ENCODE measurements at regions not wholly inside any gene's neighbourhood (a gene's known extent, or its start where the extent isn't known, plus 50 kb on each side); places are given as distances from the start of the nearest gene placed in this dataset.

DNA sequence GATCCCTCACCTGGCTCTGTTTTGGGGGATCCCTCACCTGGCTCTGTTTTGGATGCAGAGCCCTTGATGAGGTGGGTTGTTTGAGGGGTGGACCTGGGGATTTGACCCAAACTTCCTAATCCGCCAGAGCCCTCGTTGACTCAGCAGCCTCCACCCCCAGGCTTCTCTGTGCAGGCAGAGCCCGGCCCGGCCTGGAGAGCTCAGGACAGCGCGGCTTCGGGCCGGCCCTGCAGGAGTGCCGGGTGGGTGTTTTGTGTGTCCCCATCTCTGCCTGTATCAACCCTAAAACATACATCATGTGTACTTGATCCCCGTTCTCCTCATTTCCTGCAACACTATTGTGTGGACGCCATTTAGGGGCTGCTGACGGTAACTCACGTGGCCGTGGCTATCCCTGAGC, 124.2 kb downstream of the SIK1 start:
- no peak for DNase-seq (ENCODE audit: low read depth, low spot score)

DNA sequence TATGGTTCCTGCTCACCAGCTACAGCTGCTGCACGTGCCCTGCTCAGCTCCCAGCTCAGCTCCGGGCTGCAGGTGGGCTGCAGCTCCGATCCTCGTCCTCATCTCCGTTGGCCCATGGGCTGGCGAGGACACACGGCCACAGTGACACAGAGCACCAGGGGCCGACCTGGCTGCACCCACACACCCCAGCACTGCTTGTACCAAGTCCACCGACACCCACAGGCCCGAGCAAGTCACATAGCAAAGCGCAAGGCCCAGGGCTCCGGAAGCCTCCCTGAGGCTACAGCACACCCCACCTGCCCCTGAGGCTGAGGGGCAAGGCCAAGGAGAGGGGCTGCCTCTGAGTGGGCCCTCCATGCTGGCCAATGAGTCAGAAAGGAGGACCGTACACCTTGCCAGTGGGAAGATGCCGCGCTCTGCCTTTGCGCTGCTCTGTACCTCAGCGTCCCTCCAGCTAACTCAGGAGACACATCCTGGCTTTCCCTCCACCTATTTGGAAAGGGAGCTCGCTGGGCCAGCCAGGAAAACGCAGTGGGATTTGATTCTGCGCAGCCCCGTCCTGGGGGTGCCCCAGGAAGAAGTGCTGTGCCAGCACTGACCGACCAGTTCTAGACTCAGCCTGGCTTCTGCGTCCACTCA, 124.8 kb downstream of the SIK1 start:
- no peak for DNase-seq (ENCODE audit: low read depth, low spot score)

DNA sequence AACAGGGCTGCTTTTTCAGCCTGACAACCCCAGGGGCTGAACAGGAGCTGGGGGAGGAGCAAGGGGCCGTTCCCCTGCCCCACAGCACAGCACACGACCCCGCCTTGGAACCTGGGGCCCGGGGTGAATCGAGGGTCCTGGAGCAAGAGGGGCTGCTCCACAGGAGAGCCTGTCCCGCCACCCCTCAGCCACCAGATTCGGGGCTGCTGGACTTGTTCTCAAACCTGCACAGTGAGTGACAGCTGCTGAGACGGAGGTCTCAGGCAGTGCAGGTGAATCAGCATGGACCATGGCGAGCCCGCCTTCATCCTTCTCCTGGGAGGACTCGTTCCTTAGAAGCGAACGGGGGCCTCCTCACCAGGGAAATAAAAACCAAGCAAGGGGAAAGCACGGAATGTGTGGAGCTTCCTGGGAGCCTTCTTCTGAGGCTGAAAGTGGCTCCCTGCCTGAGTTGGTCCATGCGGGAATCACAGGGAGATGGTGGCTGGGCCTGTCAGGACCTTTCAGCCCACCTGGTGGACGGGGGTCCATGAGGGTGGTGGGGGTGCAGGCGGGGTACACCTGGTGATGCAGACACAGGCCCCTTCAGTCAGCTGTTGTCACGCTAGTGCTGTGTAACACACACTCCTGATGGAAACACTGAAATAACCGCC, 125.4 kb downstream of the SIK1 start:
- no peak for DNase-seq (ENCODE audit: low read depth, low spot score)

DNA sequence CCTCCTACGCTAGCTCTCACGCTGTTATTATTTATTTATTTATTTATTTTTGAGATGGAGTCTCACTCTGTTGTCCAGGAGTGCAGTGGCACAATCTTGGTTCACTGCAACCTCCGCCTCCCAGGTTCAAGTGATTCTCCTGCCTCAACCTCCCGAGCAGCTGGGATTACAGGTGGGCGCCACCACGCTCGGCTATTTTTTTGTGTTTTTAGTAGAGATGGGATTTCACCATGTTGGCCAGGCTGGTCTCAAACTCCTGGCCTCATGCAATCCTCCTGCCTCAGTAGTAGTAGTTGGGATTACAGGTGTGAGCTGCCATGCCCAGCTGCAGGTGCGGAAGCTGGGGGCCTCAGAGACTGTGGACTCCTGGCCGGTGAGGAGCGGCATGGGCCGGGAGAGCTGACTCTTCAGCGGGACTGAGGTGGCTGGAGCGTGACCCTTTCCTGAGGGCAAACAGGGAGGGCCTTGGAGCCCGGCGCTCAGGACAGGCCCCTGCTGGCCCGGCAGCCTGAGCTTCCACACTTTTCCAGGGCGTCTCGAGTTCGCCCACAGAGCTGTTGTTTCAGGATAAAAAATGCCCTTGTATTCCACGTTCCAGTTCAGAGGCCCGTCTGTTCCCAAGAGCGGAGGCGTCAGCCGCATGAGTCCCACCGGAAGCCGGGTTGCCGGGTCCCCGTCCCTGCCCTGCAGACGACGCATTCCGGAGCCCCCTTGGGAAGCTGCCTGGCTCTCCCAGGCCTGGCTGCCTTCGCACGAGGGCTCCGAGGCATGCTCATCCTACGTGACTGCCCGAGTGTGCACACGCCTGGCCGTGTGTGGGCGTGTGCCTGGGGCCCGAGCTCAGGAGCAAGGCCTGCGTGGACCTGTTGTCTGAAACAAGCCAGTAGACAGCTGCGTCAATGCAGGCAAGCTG, 126.2 kb downstream of the SIK1 start:
- no peak for DNase-seq (ENCODE audit: low read depth, low spot score)

DNA sequence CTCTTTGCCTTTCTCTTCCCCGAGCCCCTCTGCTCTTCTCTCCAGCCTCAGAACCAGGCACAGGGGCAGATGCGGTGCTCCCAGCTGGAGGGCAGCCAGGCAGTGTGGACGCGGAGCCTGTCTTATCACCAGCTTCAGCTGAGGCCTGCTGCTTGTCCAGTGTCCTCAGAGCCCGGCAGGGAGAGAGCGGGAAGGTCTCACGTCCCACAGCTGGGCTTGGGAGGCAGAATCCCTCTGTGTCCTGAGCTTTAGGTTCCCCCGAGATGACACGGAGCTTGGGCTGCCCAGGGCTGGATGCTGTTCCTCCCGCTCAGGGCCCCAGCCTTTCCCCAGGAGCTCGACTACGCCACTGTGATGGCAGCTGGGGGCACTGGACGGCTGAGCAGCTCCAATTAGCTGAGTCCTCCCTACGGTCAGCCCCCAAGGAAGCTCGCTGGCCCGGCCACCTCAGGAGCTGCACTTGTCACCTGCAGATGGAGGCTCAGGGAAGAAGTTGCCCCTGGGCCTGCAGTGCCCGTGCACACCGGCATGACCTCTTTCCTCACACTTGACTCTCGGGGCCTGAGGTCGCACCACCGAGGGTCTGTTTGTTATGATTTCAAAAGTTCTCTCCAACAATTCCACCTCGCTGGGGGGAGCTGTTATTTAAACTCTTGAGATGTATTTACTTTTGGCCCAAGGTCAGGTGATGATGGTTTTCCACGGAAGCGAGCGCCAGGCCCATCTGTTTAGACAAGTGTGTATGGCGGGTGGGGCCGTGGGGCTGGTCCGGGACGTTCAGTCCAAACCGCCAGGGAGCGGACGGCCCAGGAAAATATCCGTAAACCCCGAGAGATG, 127.3 kb downstream of the SIK1 start:
- DNase-seq (ENCODE audit: low read depth, low spot score): no peak

DNA sequence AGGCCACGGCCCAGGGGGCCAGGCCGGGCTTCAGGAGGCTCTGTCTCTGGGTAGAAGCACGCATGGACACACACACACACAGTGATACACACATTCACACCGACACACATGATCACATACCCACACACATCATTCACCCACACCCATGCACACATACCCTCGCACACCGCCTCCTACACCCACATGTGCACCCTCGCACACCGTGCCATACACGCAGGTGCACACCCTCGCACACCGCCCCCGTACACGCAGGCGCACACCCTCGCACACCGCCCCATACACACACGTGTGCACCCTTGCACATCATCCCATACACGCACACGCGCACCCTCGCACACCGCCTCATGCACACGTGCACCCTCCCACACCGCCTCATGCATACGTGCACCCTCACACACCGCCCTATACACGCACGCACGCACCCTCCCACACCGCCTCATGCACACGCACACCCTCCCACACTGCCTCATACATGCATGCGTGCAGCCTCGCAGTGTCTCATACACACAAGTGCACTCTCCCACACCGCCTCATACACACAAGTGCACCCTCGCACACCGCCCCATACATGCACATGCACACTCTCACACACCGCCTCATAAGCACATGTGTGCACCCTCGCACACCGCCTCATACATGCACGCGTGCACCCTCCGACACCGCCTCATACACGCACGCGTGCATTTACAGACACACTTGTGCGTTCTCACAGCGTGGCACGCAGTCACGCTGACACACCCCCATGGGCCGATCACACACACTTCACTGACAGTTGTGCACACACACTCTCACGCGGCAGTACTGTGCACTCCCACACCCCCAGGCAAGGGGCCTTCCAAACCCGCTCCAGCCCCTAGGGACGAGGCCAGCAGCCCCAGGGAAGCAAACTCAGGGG, 128.1 kb downstream of the SIK1 start:
- no peak for DNase-seq (ENCODE audit: low read depth, low spot score)

DNA sequence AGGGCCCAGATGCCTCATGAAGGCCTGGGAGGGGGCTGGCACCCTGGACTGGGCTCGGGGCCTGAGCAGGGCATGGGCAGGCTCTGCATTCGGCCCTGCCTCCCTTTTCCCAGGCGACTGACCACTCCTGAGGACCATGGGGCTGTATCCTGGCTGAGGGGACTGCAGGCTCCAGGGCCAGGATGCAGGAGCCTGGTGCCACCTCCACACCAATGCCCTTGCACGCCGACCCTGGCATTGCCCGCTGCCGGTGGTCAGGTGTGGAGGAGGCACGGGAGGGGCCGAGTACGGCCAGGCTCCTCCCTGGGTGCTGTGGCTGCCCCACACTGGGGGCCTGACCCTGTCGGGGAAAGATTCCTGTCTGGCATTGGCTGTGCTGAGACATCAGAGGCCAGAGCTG, 128.9 kb downstream of the SIK1 start:
- DNase-seq (ENCODE audit: low read depth, low spot score): no peak

DNA sequence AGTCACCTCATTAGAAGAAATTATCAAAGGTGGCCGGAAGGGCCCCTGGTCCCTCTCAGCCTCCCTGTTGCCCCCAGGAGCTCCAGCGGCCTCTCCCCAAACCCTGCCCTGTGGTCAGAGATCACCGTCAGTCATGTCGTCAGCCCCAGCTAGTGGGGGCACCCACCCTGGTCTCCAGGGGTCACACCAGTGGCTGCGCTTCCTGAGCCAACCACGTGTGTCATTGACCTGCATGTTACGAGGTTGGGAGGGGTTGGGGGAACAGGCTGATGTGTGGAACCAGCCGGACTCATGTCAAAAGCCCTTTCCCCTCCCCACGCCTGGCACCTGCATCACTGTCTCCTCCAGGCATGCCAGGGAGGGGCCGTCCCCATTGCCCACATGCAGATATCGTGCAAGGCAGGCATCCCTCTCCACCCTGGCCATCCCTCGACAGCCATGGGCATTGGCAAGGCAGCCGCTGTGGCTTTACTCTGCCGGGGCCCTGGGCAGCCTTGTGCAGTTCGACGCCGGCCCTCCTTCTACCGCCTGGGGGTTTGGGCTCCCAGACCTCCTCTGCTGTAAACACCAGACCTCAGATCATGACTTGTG, 128.7 kb downstream of the CRYAA start:
- no peak for DNase-seq (ENCODE audit: low read depth, low spot score)

DNA sequence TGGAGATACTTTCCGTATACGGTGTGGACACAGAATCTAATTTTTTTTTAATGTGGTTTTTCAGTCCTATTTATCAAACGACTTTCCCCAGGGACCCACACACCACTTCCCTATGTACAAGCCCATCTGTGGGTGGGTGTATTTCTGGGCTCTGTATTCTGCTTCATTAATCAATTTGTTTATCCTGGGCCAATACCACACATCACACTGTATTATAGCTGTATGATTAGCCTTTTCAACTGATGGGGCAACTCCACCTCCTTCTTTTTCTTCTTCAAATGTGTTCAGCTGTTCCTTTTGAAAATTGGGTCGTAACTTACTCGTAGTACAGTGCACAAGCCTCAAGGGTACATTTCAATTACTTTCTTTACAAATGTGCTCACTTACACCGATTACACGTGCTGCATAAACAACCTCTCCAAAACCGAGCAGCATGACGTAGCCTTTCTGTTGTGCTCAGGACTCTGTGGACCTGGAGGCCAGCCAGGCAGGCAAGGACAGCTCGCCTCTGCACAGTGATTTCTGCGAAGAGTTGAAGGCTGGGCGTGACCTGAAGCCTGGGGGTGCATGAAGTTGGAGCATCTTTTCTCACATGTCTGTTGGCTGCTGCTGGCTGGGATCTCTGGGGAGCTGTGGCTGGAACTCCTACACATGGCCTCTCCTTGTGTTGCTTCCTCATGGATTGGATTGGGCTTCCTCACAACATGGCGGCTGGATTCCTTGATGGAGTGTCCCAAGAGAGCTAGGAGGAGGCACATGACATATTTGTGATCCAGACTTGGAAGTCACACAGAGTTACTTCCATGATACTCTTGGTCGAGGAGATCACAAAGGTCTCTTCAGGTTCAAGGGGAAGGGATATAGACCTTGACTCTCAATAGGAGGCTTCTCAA, 126.5 kb downstream of the CRYAA start:
- DNase-seq (ENCODE audit: low read depth, low spot score): no peak

DNA sequence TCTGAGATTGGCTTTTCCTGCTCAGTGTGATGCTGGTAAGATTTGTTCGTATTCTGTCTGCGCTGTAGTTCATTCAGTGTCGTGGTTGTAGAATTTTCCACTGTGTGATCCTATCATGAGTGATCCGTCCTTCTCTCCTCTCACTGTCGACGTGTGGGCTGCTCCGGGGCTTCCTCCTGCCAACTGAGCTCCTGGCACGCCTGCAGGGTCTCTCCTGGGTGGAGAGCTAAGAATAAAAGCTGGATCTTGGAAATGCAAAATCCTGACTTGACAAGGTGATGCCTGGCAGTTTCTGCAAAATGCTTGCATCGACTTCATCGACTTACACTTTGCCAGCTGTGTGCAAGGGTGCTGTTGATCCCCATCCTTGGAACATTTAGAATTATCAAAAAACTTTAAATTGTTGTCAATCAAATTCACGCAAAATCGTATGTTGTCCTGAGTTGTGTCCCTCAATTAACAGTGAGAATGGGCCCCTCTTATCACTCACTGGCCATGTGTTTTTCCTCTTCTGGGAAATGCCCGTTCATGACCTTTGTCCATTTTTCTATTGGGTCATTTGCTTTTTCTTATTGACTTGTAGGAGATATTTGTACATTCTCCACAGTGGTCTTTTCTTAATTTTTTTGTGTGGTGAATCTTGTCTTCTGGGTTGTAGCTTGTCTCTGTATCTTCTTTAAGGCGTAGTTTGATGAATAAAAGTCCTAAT, 125.5 kb downstream of the CRYAA start:
- no peak for DNase-seq (ENCODE audit: low read depth, low spot score)

DNA sequence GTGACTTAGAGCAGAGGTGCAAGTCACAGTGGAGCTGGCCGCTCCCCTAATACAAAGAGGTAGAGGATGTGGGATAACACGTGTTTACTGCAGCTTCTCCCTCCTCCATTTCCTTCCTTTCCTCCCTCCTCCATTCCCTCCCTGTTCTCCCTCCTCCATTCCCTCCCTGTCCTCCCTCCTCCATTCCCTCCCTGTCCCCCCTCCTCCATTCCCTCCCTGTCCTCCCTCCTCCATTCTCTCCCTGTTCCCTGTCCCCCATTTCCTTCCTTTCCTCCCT, 124.0 kb downstream of the CRYAA start:
- DNase-seq (ENCODE audit: low read depth, low spot score): no peak

DNA sequence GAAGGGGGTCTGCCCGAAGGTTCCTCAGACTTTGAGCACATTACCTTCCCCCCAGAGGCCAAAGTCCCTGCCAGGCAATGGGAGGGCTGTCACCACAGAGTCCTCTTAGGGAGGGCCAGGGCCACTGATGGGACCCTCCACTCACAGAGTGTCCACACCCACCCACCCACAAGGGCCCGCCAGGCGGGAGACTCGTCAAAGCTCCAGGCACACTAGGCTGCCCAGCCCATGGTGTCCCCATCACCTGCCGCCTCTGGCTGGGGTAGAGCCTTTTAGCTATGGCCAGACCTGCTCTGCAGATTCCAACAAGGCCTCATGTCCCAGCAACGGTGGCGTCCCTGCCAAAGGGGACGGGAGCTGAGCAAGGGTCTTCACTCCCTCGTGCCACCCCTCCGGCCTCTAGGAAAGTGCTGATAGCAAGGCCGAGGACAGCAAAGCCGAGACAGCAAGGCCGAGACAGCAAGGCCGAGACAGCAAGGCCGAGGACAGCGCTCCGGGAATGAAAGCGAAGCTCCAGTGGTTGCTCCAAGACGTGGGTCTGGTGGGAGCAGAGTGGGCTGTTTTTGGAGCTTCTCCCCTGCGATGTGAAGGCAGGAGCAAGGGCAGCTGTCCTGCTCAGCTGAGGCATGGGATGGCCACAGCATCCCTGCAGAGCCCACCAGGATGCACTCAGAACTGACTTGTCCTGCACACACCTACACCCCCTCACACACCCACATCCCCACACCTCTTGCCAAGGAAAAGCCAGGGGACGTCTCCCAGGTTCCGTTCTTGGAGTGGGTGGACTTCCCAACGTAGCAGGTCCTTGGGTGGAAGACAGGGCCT, 123.4 kb downstream of the CRYAA start:
- DNase-seq (ENCODE audit: low read depth, low spot score): no peak

DNA sequence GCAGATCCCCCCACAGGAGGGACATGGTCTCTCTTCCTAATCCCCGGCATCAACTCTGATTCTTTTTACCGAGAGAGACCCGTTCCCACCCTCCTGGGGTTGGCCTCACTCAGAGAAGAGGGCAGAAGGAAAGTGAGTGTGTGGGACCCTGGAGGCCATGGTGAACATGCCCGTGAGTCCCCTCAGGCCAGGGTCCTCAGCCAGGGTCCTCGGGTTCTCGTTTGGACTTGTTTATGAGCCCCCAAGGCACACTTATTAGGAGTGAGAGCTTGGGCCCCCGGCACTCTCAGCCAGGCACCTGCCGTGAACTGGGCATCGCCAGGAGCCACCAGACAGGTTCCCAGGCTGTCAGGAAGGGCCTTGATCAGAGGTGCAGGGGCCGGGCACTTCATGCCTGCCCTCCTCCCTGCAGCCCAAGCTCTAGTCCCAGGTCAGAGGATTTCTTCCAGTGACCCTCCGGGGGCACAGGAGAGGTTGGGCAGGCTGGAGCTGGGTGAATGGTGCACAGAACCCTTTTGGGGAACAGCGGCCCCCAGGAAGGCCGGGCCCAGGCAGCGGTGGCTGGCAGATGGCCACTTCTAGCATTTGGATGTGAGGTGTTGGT, 122.6 kb downstream of the CRYAA start:
- DNase-seq (ENCODE audit: low read depth, low spot score): no peak

DNA sequence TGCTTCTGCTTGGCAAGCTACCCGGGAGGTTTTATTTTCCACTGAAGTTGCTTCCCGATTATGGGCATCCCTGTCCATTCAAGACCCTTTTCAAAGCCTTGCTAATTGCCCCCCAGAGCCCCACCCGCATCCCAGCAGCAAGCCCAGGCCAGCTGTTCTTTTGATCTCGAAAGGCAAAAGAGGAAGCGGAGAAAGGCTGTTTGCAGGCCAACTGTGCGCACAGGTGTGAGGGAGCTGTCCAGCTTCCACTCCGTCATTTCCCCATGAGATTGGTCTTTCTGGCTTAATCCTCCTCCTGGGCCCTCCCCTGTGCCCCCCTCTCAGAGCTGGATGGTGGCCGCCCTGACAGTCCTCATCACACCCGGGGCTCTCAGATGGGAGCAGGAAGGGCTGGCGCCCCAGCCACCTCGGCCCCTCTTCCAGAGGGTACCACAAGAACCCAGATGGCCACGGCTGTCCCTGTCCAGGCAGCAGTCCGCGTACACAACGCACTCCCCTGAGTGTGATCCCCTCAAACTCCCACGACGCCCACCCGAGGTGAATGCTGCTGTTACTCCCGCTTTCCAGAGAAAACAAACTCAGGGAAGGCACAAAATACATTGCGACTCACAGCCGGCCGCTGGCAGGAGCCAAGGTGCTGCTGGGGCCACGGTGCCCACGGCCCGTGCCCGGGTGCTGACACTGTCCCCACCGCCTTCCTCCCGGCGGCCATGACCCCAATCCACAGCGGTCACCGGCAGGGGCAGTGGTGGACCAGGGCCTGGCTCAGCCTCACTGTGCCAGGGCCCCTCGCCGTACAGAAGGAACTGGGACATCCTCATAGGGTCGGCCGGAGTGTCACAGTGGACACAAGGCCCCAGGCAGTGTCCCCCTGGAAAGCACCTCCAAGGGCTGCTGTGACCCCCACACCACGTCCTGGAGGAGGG, 121.9 kb downstream of the CRYAA start:
- DNase-seq (ENCODE audit: low read depth, low spot score): no peak

DNA sequence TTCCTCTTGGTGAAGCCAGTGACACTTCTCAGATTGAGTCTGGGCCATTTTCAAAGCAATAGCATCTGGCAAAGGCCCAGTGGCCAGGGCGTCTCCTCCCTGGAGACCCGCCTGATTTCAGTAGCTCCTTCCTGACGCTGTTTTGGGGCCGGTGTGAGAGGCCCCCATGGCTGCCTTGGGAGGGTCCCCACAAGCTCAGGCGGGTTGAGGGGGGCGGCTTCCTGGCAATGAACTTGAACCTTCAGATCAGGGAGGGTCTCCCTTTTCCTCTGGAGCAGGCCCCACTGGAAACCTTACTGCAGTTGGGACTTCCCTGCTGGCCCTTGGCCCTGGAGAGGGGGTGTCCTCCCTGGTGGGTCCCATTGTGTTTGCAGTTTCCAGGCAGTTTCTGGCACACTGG, 121.2 kb downstream of the CRYAA start:
- DNase-seq (ENCODE audit: low read depth, low spot score): no peak

DNA sequence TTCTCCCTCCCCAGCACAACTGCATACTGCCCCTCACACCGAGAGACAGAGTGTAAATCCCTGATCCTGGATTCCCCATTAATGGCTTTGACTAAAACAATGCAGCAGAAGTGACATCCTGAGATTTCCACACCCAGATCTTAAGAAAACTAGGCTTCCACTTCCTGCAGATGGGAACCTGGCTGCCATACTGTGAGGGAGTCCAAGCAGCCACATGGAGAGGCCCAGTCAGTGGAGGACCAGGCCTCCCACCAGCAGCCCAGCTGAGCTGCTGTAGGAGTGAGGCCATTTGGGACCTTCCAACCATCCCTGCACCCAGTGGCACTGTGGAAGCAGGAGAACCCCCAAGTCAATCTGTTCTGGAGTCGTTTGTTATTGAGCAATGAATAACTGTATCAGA, 120.6 kb downstream of the CRYAA start:
- no peak for DNase-seq (ENCODE audit: low read depth, low spot score)

Data from activated CD4-positive, CD25-positive, alpha-beta regulatory T cell treated with anti-CD3 and anti-CD28 coated beads, Interleukin-2, amount 50 U/mL, for 16 hours (primary cell).